NCI-H2196 treated with DMSO at 0.1 percent for 48 hours (cell line): ENCODE measurements at regions not wholly inside any gene's neighbourhood (a gene's known extent, or its start where the extent isn't known, plus 50 kb on each side); places are given as distances from the start of the nearest gene placed in this dataset.
"Not testable (repeated sequence)": the region's sequence is repeated elsewhere in the genome, so short reads cannot be mapped to it uniquely, and the experiment has no call there.

Source experiments
- DNase-seq: peaks from one replicate; lab custom pipeline; 2025; ENCODE audit not compliant: unreplicated experiment; lab: John Stamatoyannopoulos, UW

GRCh38 chr13:62578402-62578801 is 1162.8 kb upstream of the PCDH20 start:
- no peak for DNase-seq

- no peak for DNase-seq
These were observed 1149.1 kb upstream of the PCDH20 start for GRCh38 chr13:62564770-62565169.

- no peak for DNase-seq
These were observed 1147.6 kb upstream of the PCDH20 start for GRCh38 chr13:62563251-62563650.

- no peak for DNase-seq
These were observed 1141.3 kb upstream of the PCDH20 start for GRCh38 chr13:62556978-62557377.

- no peak for DNase-seq
These were observed 1135.9 kb upstream of the PCDH20 start for GRCh38 chr13:62551588-62551987.

- DNase-seq = no peak
These were observed 1129.3 kb upstream of the PCDH20 start for GRCh38 chr13:62544928-62545327.

- DNase-seq = no peak
These were observed 1121.9 kb upstream of the PCDH20 start for GRCh38 chr13:62537593-62537992.

- no peak for DNase-seq
These were observed 1110.0 kb upstream of the PCDH20 start for GRCh38 chr13:62525652-62526051.

GRCh38 chr13:62524498-62524897 is 1108.8 kb upstream of the PCDH20 start:
- DNase-seq = no peak

- no peak for DNase-seq
These were observed 1108.4 kb upstream of the PCDH20 start for GRCh38 chr13:62524061-62524460.

- DNase-seq = no peak
These were observed 1096.8 kb upstream of the PCDH20 start for GRCh38 chr13:62512194-62513141.

GRCh38 chr13:62510906-62511655 is 1095.4 kb upstream of the PCDH20 start:
- no peak for DNase-seq

GRCh38 chr13:62502588-62502987 is 1086.9 kb upstream of the PCDH20 start:
- DNase-seq = no peak

GRCh38 chr13:62489731-62490130 is 1074.1 kb upstream of the PCDH20 start:
- DNase-seq = no peak

GRCh38 chr13:62483774-62484173 is 1068.1 kb upstream of the PCDH20 start:
- no peak for DNase-seq

GRCh38 chr13:62482351-62482750 is 1066.7 kb upstream of the PCDH20 start:
- no peak for DNase-seq

GRCh38 chr13:62473944-62474237 is 1058.2 kb upstream of the PCDH20 start:
- DNase-seq = no peak

GRCh38 chr13:62473190-62473943 is 1057.7 kb upstream of the PCDH20 start:
- no peak for DNase-seq

- DNase-seq = no peak
These were observed 1038.1 kb upstream of the PCDH20 start for GRCh38 chr13:62453761-62454160.

GRCh38 chr13:62450759-62451158 is 1035.1 kb upstream of the PCDH20 start:
- DNase-seq = no peak

- DNase-seq = not testable (repeated sequence)
These were observed 1032.2 kb upstream of the PCDH20 start for GRCh38 chr13:62447771-62448382.
